K562 (cell line): ENCODE measurements at regions not wholly inside any gene's neighbourhood (a gene's known extent, or its start where the extent isn't known, plus 50 kb on each side); places are given as distances from the start of the nearest gene placed in this dataset.

Source experiments
- ATAC-seq: fragments of 200-7000 bp; cut with Tn5 transposase; 3 replicates; pipeline ENCODE4 v1.9.1; 2020; ENCODE audit warnings: moderate library complexity
- BruUV-seq: library from RNA; stranded (reverse); fragments of 400-500 nt; replicated peaks from 2 replicates; lab custom pipeline; 2021; lab: Mats Ljungman, UMichigan
- CTCF ChIA-PET: fragments of 300-600 bp; formaldehyde crosslinking; extraction: SDS; loops from one replicate; lab custom pipeline; 2021; ENCODE audit warnings: low intra/inter-chr PET ratio; lab: Yijun Ruan, JAX
- POLR2A ChIA-PET: fragments of 300-600, 350-650 bp; sonication (Branson Sonifier 250); formaldehyde crosslinking; extraction: SDS; loops from one replicate; lab custom pipeline; 2021; ENCODE audit warnings: antibody characterized with exemption, inconsistent platforms; lab: Yijun Ruan, JAX
- DNase-seq, 4 experiments: peaks; one replicate each; pipeline versions ENCODE4 v3.0.0 to v3.0.0-alpha.2; 2011 to 2018; ENCODE audit warnings: low spot score in 3 of 4, mixed read lengths in 3 of 4; ENCODE audit errors: extremely low read depth in 1 of 4
- FAIRE-seq: peaks from 2 replicates; lab custom pipeline; 2011; peaks lifted over from hg19 to GRCh38; lab: Jason Lieb, UNC
- H2AFZ ChIP-seq: 2 replicates; pipeline ENCODE4 v1.6.0; 2011; ENCODE audit warnings: low read depth, low read length, control low read depth, inconsistent platforms
- H3K27ac ChIP-seq: fragments of 200-600 bp; 3 replicates; pipeline ENCODE4 v1.8.0; 2011; ENCODE audit warnings: low read depth, mild to moderate bottlenecking, control low read depth, inconsistent platforms, low read length, moderate library complexity, mixed read lengths; ENCODE audit errors: extremely low read depth
- H3K27me3 ChIP-seq, 2 experiments: fragments of 300-600 bp in 1 of 2; 2 replicates in 1 of 2; 3 replicates in 1 of 2; pipeline versions ENCODE4 v1.6.0 to v1.8.0; 2011; ENCODE audit warnings: inconsistent platforms in 2 of 2, low read length in 2 of 2, mild to moderate bottlenecking in 1 of 2, mixed read lengths in 1 of 2, moderate library complexity in 1 of 2; ENCODE audit not compliant: control insufficient read depth in 2 of 2, insufficient read depth in 2 of 2
- H3K36me3 ChIP-seq: fragments of 300-600 bp; 3 replicates; pipeline ENCODE4 v1.8.0; 2011; ENCODE audit warnings: mild to moderate bottlenecking, low read length, inconsistent platforms; ENCODE audit not compliant: control insufficient read depth, insufficient read depth
- H3K4me1 ChIP-seq, 2 experiments: fragments of 200-600 bp in 1 of 2; replicated peaks in 1 of 2; 2 replicates in 1 of 2; 3 replicates in 1 of 2; pipeline versions ENCODE4 v1.5.1 to v1.8.0; 2011; ENCODE audit warnings: inconsistent platforms in 2 of 2, low read length in 2 of 2, mild to moderate bottlenecking in 1 of 2, mixed read lengths in 1 of 2, moderate library complexity in 1 of 2; ENCODE audit not compliant: control insufficient read depth in 2 of 2, insufficient read depth in 2 of 2
- H3K4me2 ChIP-seq: 2 replicates; pipeline ENCODE4 v1.6.1; 2011; ENCODE audit warnings: low read length, control low read depth, inconsistent platforms, mixed read lengths; ENCODE audit not compliant: insufficient read depth
- H3K4me3 ChIP-seq: fragments of 200-600 bp; sonication (generic), shearing (Covaris generic); 2 replicates; pipeline ENCODE4 v1.5.1; 2016; ENCODE audit warnings: control low read depth, inconsistent platforms
- H3K79me2 ChIP-seq: fragments of 200-600 bp; 3 replicates; pipeline ENCODE4 v1.8.0; 2011; ENCODE audit warnings: low read length, inconsistent platforms; ENCODE audit not compliant: control insufficient read depth, insufficient read depth
- H3K9ac ChIP-seq, 2 experiments: 2 replicates each; pipeline versions ENCODE4 v1.6.0 to v1.6.1; 2011; ENCODE audit warnings: low read depth in 2 of 2, low read length in 2 of 2, control low read depth in 1 of 2, inconsistent platforms in 1 of 2, mild to moderate bottlenecking in 1 of 2, mixed read lengths in 1 of 2; ENCODE audit not compliant: insufficient read depth in 1 of 2
- H3K9me1 ChIP-seq: one replicate; pipeline ENCODE4 v1.6.0; 2011; ENCODE audit warnings: inconsistent platforms, mild to moderate bottlenecking, low read length, moderate library complexity; ENCODE audit not compliant: control insufficient read depth, insufficient read depth
- H3K9me3 ChIP-seq: replicated peaks from 2 replicates; pipeline ENCODE4 v1.5.1; 2011; ENCODE audit warnings: low read depth, low read length, inconsistent platforms; ENCODE audit not compliant: control insufficient read depth, insufficient read depth
- H4K20me1 ChIP-seq: replicated peaks from 2 replicates; pipeline ENCODE4 v1.6.1; 2011; ENCODE audit warnings: low read length, inconsistent platforms, mixed read lengths; ENCODE audit not compliant: control insufficient read depth, insufficient read depth
- FOXP4 ChIP-seq: sonication (generic); formaldehyde crosslinking; IDR thresholded peaks from 2 replicates; pipeline ENCODE4 v1.8.0; 2022; ENCODE audit warnings: mild to moderate bottlenecking, missing genetic modification reagents, borderline replicate concordance
- HDAC1 ChIP-seq, 2 experiments: fragments of 450-650 bp; IDR thresholded peaks; 2 replicates each; pipeline ENCODE4 v1.6.1; 2016 to 2017; ENCODE audit warnings: inconsistent platforms in 1 of 2, mild to moderate bottlenecking in 1 of 2, moderate library complexity in 1 of 2
- MEIS2 ChIP-seq: fragments of 450-650 bp; IDR thresholded peaks from 2 replicates; pipeline ENCODE4 v1.6.1; 2014; ENCODE audit warnings: mild to moderate bottlenecking; ENCODE audit not compliant: partially characterized antibody
- MTA2 ChIP-seq: fragments of 450-650 bp; IDR thresholded peaks from 2 replicates; pipeline ENCODE4 v1.6.1; 2016; ENCODE audit warnings: low read depth
- NFE2 ChIP-seq: IDR thresholded peaks from 2 replicates; pipeline ENCODE4 v1.6.1; 2014; ENCODE audit warnings: antibody characterized with exemption, low read depth
- PURB ChIP-seq: sonication (generic); formaldehyde crosslinking; IDR thresholded peaks from 2 replicates; pipeline ENCODE4 v1.9.0; 2021; ENCODE audit warnings: low read depth, mild to moderate bottlenecking, missing genetic modification reagents
- RBM15 ChIP-seq: fragments of 200-400 bp; formaldehyde crosslinking; IDR thresholded peaks from 2 replicates; pipeline ENCODE4 v1.6.1; 2018; ENCODE audit warnings: mild to moderate bottlenecking, low read length, moderate library complexity; ENCODE audit not compliant: insufficient read depth
- ZNF217 ChIP-seq: sonication (generic); formaldehyde crosslinking; IDR thresholded peaks from 2 replicates; pipeline ENCODE4 v1.8.0; 2022; ENCODE audit warnings: mild to moderate bottlenecking, missing genetic modification reagents
- ZNF311 ChIP-seq: fragments of 250-450 bp; sonication (Bioruptor Pico); IDR thresholded peaks from 2 replicates; pipeline ENCODE4 v1.4.0; 2020; ENCODE audit warnings: mild to moderate bottlenecking, moderate library complexity
- ZSCAN29 ChIP-seq: fragments of 450-650 bp; IDR thresholded peaks from 2 replicates; pipeline ENCODE4 v1.6.1; 2017
- WGBS: fragments of 100-300 bp; shearing (Covaris generic); methylation state at CpG from one replicate; pipeline ENCODE4 v1.1.6; 2016; ENCODE audit warnings: low coverage, mixed read lengths; ENCODE audit not compliant: insufficient coverage; ENCODE audit errors: missing lambda C conversion rate; 5-methylcytosine and 5-hydroxymethylcytosine counted together
- in situ Hi-C: fragments of 300-500 bp; cut with MboI; formaldehyde crosslinking; loops from 4 replicates; pipeline ENCODE4 v1.15.0; 2018; ENCODE audit warnings: inconsistent platforms, mixed read lengths
- intact Hi-C: fragments of 100-400 bp; cut with micrococcal nuclease; formaldehyde crosslinking; loops from 2 replicates; pipeline ENCODE4 v1.14.2; 2022
- TF ChIP-seq, protein P1 (sequence below): fragments of 250-450 bp; sonication (Bioruptor Pico); IDR thresholded peaks from 2 replicates; pipeline ENCODE4 v1.8.0; 2021; ENCODE audit warnings: moderate library complexity, mild to moderate bottlenecking, inconsistent platforms
- TF ChIP-seq, protein P2 (sequence below): fragments of 450-650 bp; formaldehyde crosslinking; IDR thresholded peaks from 2 replicates; pipeline ENCODE4 v1.4.0; 2020; ENCODE audit warnings: mild to moderate bottlenecking, moderate library complexity
- TF ChIP-seq, protein P3 (sequence below): fragments of 450-650 bp; formaldehyde crosslinking; IDR thresholded peaks from 2 replicates; pipeline ENCODE4 v1.4.0; 2020; ENCODE audit warnings: mild to moderate bottlenecking

GRCh38 chr2:105540642-105541041 is 141.8 kb upstream of the FHL2 start:
- intact Hi-C loops, result no loop called here
- 4% methylated on average over 2 of the region's 2 CpGs for WGBS
- ChIA-PET CTCF (no interaction called here), POLR2A (no interaction called here)
- H2AFZ ChIP-seq, result no peak overlapping the region
- H4K20me1 ChIP-seq, result no peaks in the 10 kb centered on the region
- no peak overlapping the region for H3K4me2 ChIP-seq
- H3K27ac ChIP-seq, result no peak overlapping the region
- peaks cover 46 to 85% of the 10 kb centered on the region in 2 experiments for H3K27me3 ChIP-seq
- no TSS peak for BruUV-seq
- H3K4me1 ChIP-seq, result no peaks in the 10 kb centered on the region
- no peaks in the 10 kb centered on the region for H3K9me1 ChIP-seq
- ATAC-seq, result no peak
- in situ Hi-C loops, result loop anchor here (25.0 kb wide), 1 partner anchor 428 kb away; no protein-coding TSS in a partner anchor
- FAIRE-seq, result no peak
- DNase-seq, result no peak
- H3K9ac ChIP-seq, result no peak overlapping the region
- H3K79me2 ChIP-seq, result no peaks in the 10 kb centered on the region
- H3K36me3 ChIP-seq, result no peaks in the 10 kb centered on the region
- TF ChIP-seq, protein P1, sequence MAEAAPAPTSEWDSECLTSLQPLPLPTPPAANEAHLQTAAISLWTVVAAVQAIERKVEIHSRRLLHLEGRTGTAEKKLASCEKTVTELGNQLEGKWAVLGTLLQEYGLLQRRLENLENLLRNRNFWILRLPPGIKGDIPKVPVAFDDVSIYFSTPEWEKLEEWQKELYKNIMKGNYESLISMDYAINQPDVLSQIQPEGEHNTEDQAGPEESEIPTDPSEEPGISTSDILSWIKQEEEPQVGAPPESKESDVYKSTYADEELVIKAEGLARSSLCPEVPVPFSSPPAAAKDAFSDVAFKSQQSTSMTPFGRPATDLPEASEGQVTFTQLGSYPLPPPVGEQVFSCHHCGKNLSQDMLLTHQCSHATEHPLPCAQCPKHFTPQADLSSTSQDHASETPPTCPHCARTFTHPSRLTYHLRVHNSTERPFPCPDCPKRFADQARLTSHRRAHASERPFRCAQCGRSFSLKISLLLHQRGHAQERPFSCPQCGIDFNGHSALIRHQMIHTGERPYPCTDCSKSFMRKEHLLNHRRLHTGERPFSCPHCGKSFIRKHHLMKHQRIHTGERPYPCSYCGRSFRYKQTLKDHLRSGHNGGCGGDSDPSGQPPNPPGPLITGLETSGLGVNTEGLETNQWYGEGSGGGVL (CRISPR knock-in tag), result no peak
- TF ChIP-seq PURB (no peak), MEIS2 (no peak), ZNF217 (CRISPR knock-in tag) (no peak), ZNF311 (CRISPR knock-in tag) (no peak), HDAC1 (IDR thresholded peaks at IDR 0.05) (no peak), RBM15 (no peak), MTA2 (no peak), FOXP4 (CRISPR knock-in tag) (no peak), NFE2 (no peak), ZSCAN29 (no peak)
- TF ChIP-seq, protein P2, sequence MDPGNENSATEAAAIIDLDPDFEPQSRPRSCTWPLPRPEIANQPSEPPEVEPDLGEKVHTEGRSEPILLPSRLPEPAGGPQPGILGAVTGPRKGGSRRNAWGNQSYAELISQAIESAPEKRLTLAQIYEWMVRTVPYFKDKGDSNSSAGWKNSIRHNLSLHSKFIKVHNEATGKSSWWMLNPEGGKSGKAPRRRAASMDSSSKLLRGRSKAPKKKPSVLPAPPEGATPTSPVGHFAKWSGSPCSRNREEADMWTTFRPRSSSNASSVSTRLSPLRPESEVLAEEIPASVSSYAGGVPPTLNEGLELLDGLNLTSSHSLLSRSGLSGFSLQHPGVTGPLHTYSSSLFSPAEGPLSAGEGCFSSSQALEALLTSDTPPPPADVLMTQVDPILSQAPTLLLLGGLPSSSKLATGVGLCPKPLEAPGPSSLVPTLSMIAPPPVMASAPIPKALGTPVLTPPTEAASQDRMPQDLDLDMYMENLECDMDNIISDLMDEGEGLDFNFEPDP, result no peak
- TF ChIP-seq, protein P3, sequence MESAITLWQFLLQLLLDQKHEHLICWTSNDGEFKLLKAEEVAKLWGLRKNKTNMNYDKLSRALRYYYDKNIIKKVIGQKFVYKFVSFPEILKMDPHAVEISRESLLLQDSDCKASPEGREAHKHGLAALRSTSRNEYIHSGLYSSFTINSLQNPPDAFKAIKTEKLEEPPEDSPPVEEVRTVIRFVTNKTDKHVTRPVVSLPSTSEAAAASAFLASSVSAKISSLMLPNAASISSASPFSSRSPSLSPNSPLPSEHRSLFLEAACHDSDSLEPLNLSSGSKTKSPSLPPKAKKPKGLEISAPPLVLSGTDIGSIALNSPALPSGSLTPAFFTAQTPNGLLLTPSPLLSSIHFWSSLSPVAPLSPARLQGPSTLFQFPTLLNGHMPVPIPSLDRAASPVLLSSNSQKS (CRISPR knock-in tag), result no peak
- H3K4me3 ChIP-seq, result no peak overlapping the region
- H3K9me3 ChIP-seq, result no peaks in the 10 kb centered on the region
